ENCODE measurements at regions not wholly inside any gene's neighbourhood (a gene's known extent, or its start where the extent isn't known, plus 50 kb on each side); places are given as distances from the start of the nearest gene placed in this dataset.
"Not testable (repeated sequence)": the region's sequence is repeated elsewhere in the genome, so short reads cannot be mapped to it uniquely, and the experiment has no call there.

GRCh38 chrX:140342410-140342809, 162.5 kb downstream of the SOX3 start:
- peak; percentile 8 for DNase-seq (ENCODE audit: low spot score)

- no peak for DNase-seq (ENCODE audit: low spot score)
Observed at GRCh38 chrX:140337263-140337662, 167.6 kb downstream of the SOX3 start.

- no peak for DNase-seq (ENCODE audit: low spot score)
Observed at GRCh38 chrX:140318296-140318695, 186.6 kb downstream of the SOX3 start.

- DNase-seq (ENCODE audit: low spot score): peak; percentile 4
Observed at GRCh38 chrX:140317462-140317861, 187.4 kb downstream of the SOX3 start.

- DNase-seq (ENCODE audit: low spot score): no peak
Observed at GRCh38 chrX:140298960-140299825, 205.7 kb downstream of the SOX3 start.

GRCh38 chrX:140297273-140297672, 207.6 kb downstream of the SOX3 start:
- DNase-seq (ENCODE audit: low spot score): no peak

GRCh38 chrX:140292961-140293360, 211.9 kb downstream of the SOX3 start:
- no peak for DNase-seq (ENCODE audit: low spot score)

GRCh38 chrX:140292188-140292587, 212.7 kb downstream of the SOX3 start:
- DNase-seq (ENCODE audit: low spot score): no peak

GRCh38 chrX:140274811-140275525, 229.9 kb downstream of the SOX3 start:
- DNase-seq (ENCODE audit: low spot score): peak; percentile 28

- DNase-seq (ENCODE audit: low spot score): no peak
Observed at GRCh38 chrX:140273921-140274320, 230.9 kb downstream of the SOX3 start.

- DNase-seq (ENCODE audit: low spot score): no peak
Observed at GRCh38 chrX:140250391-140250790, 254.5 kb downstream of the SOX3 start.

GRCh38 chrX:140249088-140249487, 255.8 kb downstream of the SOX3 start:
- peak; percentile 4 for DNase-seq (ENCODE audit: low spot score)

GRCh38 chrX:140229191-140229590, 263.9 kb upstream of the CXorf66 start:
- DNase-seq (ENCODE audit: low spot score): peak; percentile 7

GRCh38 chrX:140226037-140226436, 260.7 kb upstream of the CXorf66 start:
- DNase-seq (ENCODE audit: low spot score): not testable (repeated sequence)

- not testable (repeated sequence) for DNase-seq (ENCODE audit: low spot score)
Observed at GRCh38 chrX:140215894-140216293, 250.6 kb upstream of the CXorf66 start.

GRCh38 chrX:140214518-140214917, 249.2 kb upstream of the CXorf66 start:
- DNase-seq (ENCODE audit: low spot score): not testable (repeated sequence)

GRCh38 chrX:140206657-140207056, 241.3 kb upstream of the CXorf66 start:
- no peak for DNase-seq (ENCODE audit: low spot score)

- no peak for DNase-seq (ENCODE audit: low spot score)
Observed at GRCh38 chrX:140190441-140191108, 225.3 kb upstream of the CXorf66 start.

GRCh38 chrX:140180585-140180984, 215.3 kb upstream of the CXorf66 start:
- no peak for DNase-seq (ENCODE audit: low spot score)

GRCh38 chrX:140177821-140178220, 212.5 kb upstream of the CXorf66 start:
- no peak for DNase-seq (ENCODE audit: low spot score)

- no peak for DNase-seq (ENCODE audit: low spot score)
Observed at GRCh38 chrX:140172401-140172800, 207.1 kb upstream of the CXorf66 start.

GRCh38 chrX:140167551-140167950, 202.2 kb upstream of the CXorf66 start:
- DNase-seq (ENCODE audit: low spot score): no peak

- DNase-seq (ENCODE audit: low spot score): no peak
Observed at GRCh38 chrX:140165849-140166248, 200.5 kb upstream of the CXorf66 start.

All from iPS-NIHi11 (cell line).